ENCODE measurements at regions not wholly inside any gene's neighbourhood (a gene's known extent, or its start where the extent isn't known, plus 50 kb on each side); places are given as distances from the start of the nearest gene placed in this dataset.

DNA sequence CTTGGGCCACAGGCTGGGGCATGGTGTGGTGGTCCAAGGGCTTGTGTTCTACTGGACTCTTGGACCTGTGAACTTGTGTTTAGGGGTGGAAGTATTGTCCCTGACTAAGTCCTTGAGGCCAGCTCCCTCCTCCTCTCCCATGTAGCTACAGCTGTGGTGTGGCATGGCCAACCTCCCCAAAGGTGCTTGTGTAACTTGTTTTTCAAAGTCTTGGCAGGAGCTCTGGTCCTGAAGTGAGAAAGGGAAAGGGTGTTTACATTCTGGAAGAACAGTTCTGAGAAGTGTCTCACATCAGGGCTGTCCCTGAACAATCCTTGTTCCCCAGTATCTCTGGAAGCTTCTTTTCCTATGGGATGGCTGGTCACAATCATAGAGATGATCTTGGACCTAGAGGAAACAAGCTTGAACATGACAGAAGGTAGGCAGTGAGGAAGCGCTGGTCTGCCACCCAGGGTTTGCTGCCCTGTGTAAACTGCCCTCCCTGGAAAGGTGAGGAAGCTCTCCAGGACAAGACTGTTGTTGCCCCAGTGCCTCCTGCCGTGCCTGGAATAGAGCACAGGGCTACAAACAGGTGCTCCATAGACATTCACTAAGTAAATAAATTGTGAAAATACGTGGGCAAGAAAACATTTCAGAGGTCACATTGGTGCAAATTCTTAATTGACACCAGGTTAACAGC, 64.6 kb upstream of the KLF9 start:
- no peak for DNase-seq

- no peak for DNase-seq
Measured at GRCh38 chr9:70477907-70478480, 63.5 kb upstream of the KLF9 start.

DNA sequence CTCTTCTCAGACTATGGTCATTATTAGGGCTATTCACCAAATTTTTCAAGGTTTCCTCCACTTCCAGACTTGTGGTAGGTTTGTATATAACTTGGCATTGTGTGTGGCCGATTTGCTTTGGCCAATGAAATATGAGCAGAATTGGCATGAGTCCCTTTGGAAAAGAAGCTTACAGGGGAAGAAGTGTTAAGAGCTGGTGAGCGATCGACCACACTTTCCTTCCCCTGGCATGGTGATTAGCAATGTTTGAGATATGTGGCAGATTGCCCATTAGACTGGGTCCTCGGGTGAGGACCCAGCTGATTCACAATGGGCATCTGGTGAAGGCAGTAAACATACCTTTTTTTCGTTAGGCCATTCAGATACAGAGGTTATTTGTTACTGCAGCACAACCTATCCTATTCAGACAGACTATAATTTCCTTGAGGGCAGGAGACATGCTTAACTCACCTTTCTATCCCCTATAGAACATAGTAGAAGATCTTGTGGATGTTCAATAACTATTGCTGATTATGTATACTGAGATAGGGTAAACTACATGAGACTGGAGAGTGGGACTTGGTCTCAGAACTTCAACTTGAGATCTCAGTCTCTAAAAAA, 62.8 kb upstream of the KLF9 start:
- DNase-seq = no peak

GRCh38 chr9:70475211-70475610, 60.8 kb upstream of the KLF9 start:
- DNase-seq = no peak

- DNase-seq = no peak
Measured at GRCh38 chr9:70474413-70474812, 60.0 kb upstream of the KLF9 start.

- DNase-seq = no peak
Measured at GRCh38 chr9:70472268-70473249, 58.1 kb upstream of the KLF9 start.

DNA sequence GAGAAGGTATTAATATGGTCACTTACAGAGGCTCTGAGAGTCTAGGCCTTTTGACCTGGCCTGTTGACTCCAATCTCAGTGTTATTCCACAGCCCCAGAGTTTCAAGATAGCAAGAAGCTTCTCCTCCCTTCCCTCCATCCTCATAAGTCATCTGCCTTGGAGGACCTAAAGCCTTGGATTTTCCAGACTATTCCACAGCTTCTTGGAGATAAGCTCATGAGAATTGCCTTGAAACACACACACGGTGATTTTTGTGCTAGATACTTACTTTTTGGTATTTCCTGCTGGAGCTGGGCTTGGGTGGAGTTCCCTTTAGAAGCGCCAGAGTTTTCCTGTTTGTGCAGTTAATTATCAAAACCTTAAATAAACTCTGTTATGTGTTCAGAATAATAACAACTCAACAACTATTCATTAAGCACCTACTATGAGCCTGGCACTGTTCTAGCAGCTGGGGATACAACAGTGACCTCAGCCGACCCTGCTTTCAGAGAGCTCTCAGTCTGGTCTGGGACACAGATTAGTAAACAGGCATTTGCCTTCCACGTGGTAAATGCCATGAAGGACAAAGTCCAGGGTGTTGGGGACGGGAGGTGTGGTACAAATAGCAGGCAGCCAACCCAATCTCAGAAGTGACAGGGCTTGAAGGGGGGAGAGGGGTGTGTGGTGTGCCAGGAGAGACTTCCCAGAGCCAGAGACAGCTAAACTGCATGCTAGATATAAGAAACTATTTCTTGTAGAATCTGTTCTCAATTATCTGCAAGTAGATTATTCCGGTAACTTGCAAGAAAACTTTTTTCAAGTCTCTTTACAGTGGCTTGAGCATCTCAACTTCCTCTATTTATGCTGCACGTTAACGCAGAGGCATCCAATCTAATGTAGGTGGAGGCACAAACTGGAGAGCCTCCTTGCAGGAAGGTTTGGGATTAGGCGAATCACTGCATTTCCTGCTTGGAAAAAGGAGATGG, 55.9 kb upstream of the KLF9 start:
- DNase-seq = no peak

GRCh38 chr9:70468291-70468690, 53.8 kb upstream of the KLF9 start:
- DNase-seq = no peak

- DNase-seq = peak; percentile 41 to 57
Measured at GRCh38 chr9:70466976-70467561, 52.6 kb upstream of the KLF9 start.

- no peak for DNase-seq
Measured at GRCh38 chr9:70465904-70466303, 51.4 kb upstream of the KLF9 start.

GRCh38 chr9:70465398-70465797, 50.9 kb upstream of the KLF9 start:
- DNase-seq = no peak

Measured in activated CD4-positive, alpha-beta T cell treated with anti-CD3 and anti-CD28 coated beads, Interleukin-2, amount 50 U/mL, for 48 hours (primary cell).